Suprapubic skin (tissue), 4 donors: ENCODE measurements at regions not wholly inside any gene's neighbourhood (a gene's known extent, or its start where the extent isn't known, plus 50 kb on each side); places are given as distances from the start of the nearest gene placed in this dataset.

Experiments
- DNase-seq, 2 donors: peaks; one replicate each; pipeline ENCODE4 v3.0.0-alpha.2; 2019; ENCODE audit warnings: low spot score in 2 of 2
- H3K27ac ChIP-seq: fragments of 200-600 bp; sonication (generic); one replicate; pipeline ENCODE4 v1.5.1; 2019
- H3K27me3 ChIP-seq: fragments of 200-600 bp; sonication (generic); one replicate; pipeline ENCODE4 v1.5.1; 2019
- H3K36me3 ChIP-seq: fragments of 200-600 bp; sonication (generic); one replicate; pipeline ENCODE4 v1.5.1; 2019
- H3K4me1 ChIP-seq: fragments of 200-600 bp; sonication (generic); one replicate; pipeline ENCODE4 v1.5.1; 2019
- H3K4me3 ChIP-seq: fragments of 200-600 bp; sonication (generic); one replicate; pipeline ENCODE4 v1.5.1; 2019; ENCODE audit warnings: mild to moderate bottlenecking
- H3K9me3 ChIP-seq: fragments of 200-600 bp; sonication (generic); one replicate; pipeline ENCODE4 v1.5.1; 2019
- CTCF ChIP-seq, 2 donors: fragments of 200-600 bp in 1 of 2; fragments of 450-650 bp in 1 of 2; sonication (generic) in 1 of 2; IDR thresholded peaks; one replicate each; pipeline ENCODE4 v1.5.1; 2016 to 2019; ENCODE audit warnings: antibody characterized with exemption in 2 of 2, mild to moderate bottlenecking in 1 of 2, moderate library complexity in 1 of 2
- EP300 ChIP-seq: sonication (generic); formaldehyde crosslinking; IDR thresholded peaks from one replicate; pipeline ENCODE4 v1.6.1; 2017; ENCODE audit warnings: antibody characterized with exemption
- POLR2A ChIP-seq, 2 donors: fragments of 450-650 bp; IDR thresholded peaks; one replicate each; pipeline ENCODE4 v1.6.1; 2017; ENCODE audit warnings: antibody characterized with exemption in 2 of 2, mild to moderate bottlenecking in 2 of 2, moderate library complexity in 2 of 2
- POLR2AphosphoS5 ChIP-seq, 3 donors: sonication (generic); formaldehyde crosslinking; IDR thresholded peaks; one replicate each; pipeline ENCODE4 v1.6.1; 2017; ENCODE audit warnings: antibody characterized with exemption in 3 of 3
- WGBS: methylation state at CpG from one replicate; pipeline ENCODE4 v1.1.5; 2018; 5-methylcytosine and 5-hydroxymethylcytosine counted together

GRCh38 chr2:176683618-176684111 is 414.4 kb downstream of the MTX2 start:
- peaks cover 4% of the 10 kb centered on the region for H3K27me3 ChIP-seq
- TF ChIP-seq POLR2A (IDR thresholded peaks at IDR 0.05) (no peak), CTCF (IDR thresholded peaks at IDR 0.05) (no peak), POLR2AphosphoS5 (IDR thresholded peaks at IDR 0.05) (no peak), EP300 (no peak)
- no peaks in the 10 kb centered on the region for H3K9me3 ChIP-seq
- H3K36me3 ChIP-seq = no peaks in the 10 kb centered on the region
- DNase-seq = no peak
- no peak overlapping the region for H3K4me3 ChIP-seq
- no peaks in the 10 kb centered on the region for H3K4me1 ChIP-seq
- H3K27ac ChIP-seq = no peak overlapping the region
- 48% methylated on average over 1 of the region's 1 CpG for WGBS

GRCh38 chr2:176685908-176686307 is 416.7 kb downstream of the MTX2 start:
- 55% methylated on average over 3 of the region's 3 CpGs for WGBS
- TF ChIP-seq POLR2A (IDR thresholded peaks at IDR 0.05) = no peak
- TF ChIP-seq POLR2AphosphoS5 (IDR thresholded peaks at IDR 0.05) = no peak
- no peak for TF ChIP-seq CTCF (IDR thresholded peaks at IDR 0.05)
- no peak for TF ChIP-seq EP300
- Histone ChIP-seq H3K27ac (no peak overlapping the region), H3K36me3 (no peaks in the 10 kb centered on the region), H3K4me3 (no peak overlapping the region), H3K4me1 (no peaks in the 10 kb centered on the region), H3K9me3 (no peaks in the 10 kb centered on the region), H3K27me3 (peaks cover 4% of the 10 kb centered on the region)
- no peak for DNase-seq

- no peak overlapping the region for H3K4me3 ChIP-seq
- H3K27ac ChIP-seq = no peak overlapping the region
- TF ChIP-seq EP300 (no peak), POLR2AphosphoS5 (IDR thresholded peaks at IDR 0.05) (no peak), POLR2A (IDR thresholded peaks at IDR 0.05) (no peak), CTCF (IDR thresholded peaks at IDR 0.05) (no peak)
- no peak for DNase-seq
- no peaks in the 10 kb centered on the region for H3K36me3 ChIP-seq
- peaks cover 4% of the 10 kb centered on the region for H3K27me3 ChIP-seq
- 89% methylated on average over 3 of the region's 3 CpGs for WGBS
- H3K4me1 ChIP-seq = no peaks in the 10 kb centered on the region
- no peaks in the 10 kb centered on the region for H3K9me3 ChIP-seq
Measured at GRCh38 chr2:176686328-176686727, 417.1 kb downstream of the MTX2 start.

- Histone ChIP-seq H3K4me3 (no peak overlapping the region), H3K27me3 (peaks cover 4% of the 10 kb centered on the region), H3K36me3 (no peaks in the 10 kb centered on the region), H3K27ac (no peak overlapping the region), H3K9me3 (no peaks in the 10 kb centered on the region), H3K4me1 (no peaks in the 10 kb centered on the region)
- WGBS = 79% methylated on average over 4 of the region's 4 CpGs
- TF ChIP-seq CTCF (IDR thresholded peaks at IDR 0.05) = no peak
- TF ChIP-seq POLR2A (IDR thresholded peaks at IDR 0.05) = no peak
- no peak for TF ChIP-seq POLR2AphosphoS5 (IDR thresholded peaks at IDR 0.05)
- TF ChIP-seq EP300 = no peak
- DNase-seq = no peak
Measured at GRCh38 chr2:176687342-176687741, 418.1 kb downstream of the MTX2 start.

- WGBS = 81% methylated on average over 1 of the region's 1 CpG
- Histone ChIP-seq H3K4me3 (no peak overlapping the region), H3K27ac (no peak overlapping the region), H3K36me3 (no peaks in the 10 kb centered on the region), H3K4me1 (no peaks in the 10 kb centered on the region), H3K27me3 (peaks cover 4% of the 10 kb centered on the region), H3K9me3 (no peaks in the 10 kb centered on the region)
- DNase-seq = no peak
- TF ChIP-seq CTCF (IDR thresholded peaks at IDR 0.05) = no peak
- TF ChIP-seq EP300 = no peak
- TF ChIP-seq POLR2A (IDR thresholded peaks at IDR 0.05) = no peak
Measured at GRCh38 chr2:176687944-176688343, 418.7 kb downstream of the MTX2 start.
